ENCODE measurements at regions not wholly inside any gene's neighbourhood (a gene's known extent, or its start where the extent isn't known, plus 50 kb on each side); places are given as distances from the start of the nearest gene placed in this dataset.
A peak's percentile ranks its signal among the peaks of the same experiment; 100 is the strongest.

DNA sequence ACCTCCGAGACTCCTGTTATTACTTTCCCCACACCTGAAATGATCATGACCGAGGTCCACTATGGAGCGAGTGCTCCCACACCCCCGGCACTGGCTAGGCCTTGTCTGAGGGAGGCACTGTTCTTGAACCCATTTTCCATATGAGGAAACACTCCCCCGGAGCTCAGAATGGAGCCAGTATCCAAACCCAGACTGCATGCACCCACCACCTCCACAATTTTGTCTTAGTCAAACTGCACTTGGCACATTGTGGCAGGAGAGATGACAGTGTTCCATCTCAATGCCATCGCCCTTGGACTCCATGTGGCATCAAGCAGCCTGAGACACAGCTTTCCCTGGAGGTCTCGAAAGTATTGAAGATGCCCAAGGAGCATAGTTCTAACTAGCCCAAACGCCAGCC lies 154.1 kb downstream of the NUP210 start:
- Mint-ChIP-seq H3K4me1 (peaks cover 7 to 24% (median 14%) of the 10 kb centered on the region in 3 donors), H3K4me3 (no peak overlapping the region), H3K27me3 (peaks cover 9 to 34% (median 27%) of the 10 kb centered on the region in 3 donors), H3K27ac (no peak overlapping the region), H3K9me3 (peaks cover 0 to 6% (median 3%) of the 10 kb centered on the region in 7 donors), H3K36me3 (peaks cover 0 to 21% of the 10 kb centered on the region in 2 donors)
- ATAC-seq (ENCODE audit: low read depth in 2 of 2), result no peak
- DNase-seq, result no peak

GRCh38 chr3:13265507-13265906 lies 154.6 kb downstream of the NUP210 start:
- DNase-seq (no peak), ATAC-seq (ENCODE audit: low read depth in 2 of 2) (no peak)
- H3K27me3 Mint-ChIP-seq, result peaks cover 9 to 37% (median 27%) of the 10 kb centered on the region in 3 donors
- H3K4me1 Mint-ChIP-seq, result peaks cover 7 to 24% (median 14%) of the 10 kb centered on the region in 3 donors
- no peak overlapping the region for H3K4me3 Mint-ChIP-seq
- H3K36me3 Mint-ChIP-seq, result peaks cover 0 to 21% of the 10 kb centered on the region in 2 donors
- peaks cover 0 to 6% (median 3%) of the 10 kb centered on the region in 7 donors for H3K9me3 Mint-ChIP-seq
- no peak overlapping the region for H3K27ac Mint-ChIP-seq

GRCh38 chr3:13265016-13265415 lies 155.1 kb downstream of the NUP210 start:
- no peak for ATAC-seq (ENCODE audit: low read depth in 2 of 2)
- Mint-ChIP-seq H3K9me3 (peaks cover 0 to 6% (median 3%) of the 10 kb centered on the region in 7 donors), H3K36me3 (peaks cover 0 to 21% of the 10 kb centered on the region in 2 donors), H3K4me1 (peaks cover 7 to 24% (median 14%) of the 10 kb centered on the region in 3 donors), H3K27ac (peak overlapping the region in 1 of 6 donors; percentile 75), H3K4me3 (no peak overlapping the region), H3K27me3 (peaks cover 14 to 42% (median 27%) of the 10 kb centered on the region in 3 donors)
- no peak for DNase-seq

DNA sequence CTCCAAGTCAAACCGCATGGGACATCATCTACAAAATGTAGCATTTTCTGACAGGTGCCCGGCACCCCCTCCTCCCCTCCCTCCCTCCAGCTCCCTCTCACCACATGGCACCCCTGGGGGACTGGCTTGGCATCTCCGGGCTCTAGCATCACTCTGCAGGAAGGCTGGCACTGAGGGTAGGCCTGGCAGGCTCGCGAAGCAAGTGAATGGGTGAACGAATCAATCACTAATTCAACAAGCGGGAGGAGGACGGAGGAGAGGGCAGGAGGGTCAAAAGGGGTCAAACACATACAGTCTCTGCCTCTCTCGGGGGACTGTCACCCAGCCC lies 155.7 kb downstream of the NUP210 start:
- H3K36me3 Mint-ChIP-seq, result peaks cover 0 to 17% of the 10 kb centered on the region in 2 donors
- ATAC-seq (ENCODE audit: low read depth in 2 of 2), result no peak
- peaks cover 7 to 24% (median 14%) of the 10 kb centered on the region in 3 donors for H3K4me1 Mint-ChIP-seq
- DNase-seq, result no peak
- H3K4me3 Mint-ChIP-seq, result peak overlapping the region in 1 of 8 donors; percentile 43
- H3K27me3 Mint-ChIP-seq, result peaks cover 14 to 47% (median 27%) of the 10 kb centered on the region in 3 donors
- H3K27ac Mint-ChIP-seq, result no peak overlapping the region
- peaks cover 0 to 6% (median 3%) of the 10 kb centered on the region in 7 donors for H3K9me3 Mint-ChIP-seq

DNA sequence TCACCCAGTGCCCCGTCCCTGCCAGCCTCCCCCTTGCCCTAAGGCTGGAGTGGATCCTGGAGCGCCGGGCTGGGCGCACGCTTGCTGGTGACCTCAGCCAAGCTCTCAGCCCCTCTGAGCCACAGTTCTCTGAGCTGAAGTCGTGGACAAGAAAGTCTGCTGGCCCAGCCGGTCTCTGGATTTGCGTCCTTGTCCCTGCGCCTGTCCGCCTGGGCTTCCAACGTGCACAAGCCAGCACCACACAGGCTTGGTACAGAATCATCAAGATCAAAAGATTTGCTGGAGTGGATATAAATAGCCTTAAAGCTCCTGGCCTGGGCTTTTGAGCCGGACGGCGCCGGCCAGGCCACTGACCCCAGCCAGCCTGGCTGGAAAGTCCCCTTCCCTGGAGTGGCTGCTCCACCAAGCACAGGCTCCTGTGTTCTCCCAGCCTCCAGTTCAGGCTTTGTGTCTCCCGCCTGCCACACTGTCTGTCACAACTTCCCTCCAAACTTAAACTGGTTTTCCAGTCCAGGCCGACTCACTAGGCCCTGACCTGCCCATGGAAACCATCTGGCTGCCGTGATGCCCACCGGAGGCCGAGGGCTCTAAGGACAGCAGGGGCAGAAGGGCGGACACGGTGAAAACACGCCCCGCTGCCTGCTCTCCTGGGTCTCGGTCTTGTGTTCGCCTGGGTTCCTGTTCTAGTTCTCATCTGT lies 156.2 kb downstream of the NUP210 start:
- Mint-ChIP-seq H3K27ac (peak overlapping the region in 1 of 6 donors; percentile 6), H3K27me3 (peaks cover 14 to 45% (median 30%) of the 10 kb centered on the region in 3 donors), H3K4me3 (peak overlapping the region in 2 of 8 donors; percentile 37 to 43), H3K9me3 (peaks cover 0 to 5% (median 3%) of the 10 kb centered on the region in 7 donors), H3K36me3 (peaks cover 0 to 13% of the 10 kb centered on the region in 2 donors), H3K4me1 (peaks cover 7 to 24% (median 14%) of the 10 kb centered on the region in 3 donors)
- ATAC-seq (ENCODE audit: low read depth in 2 of 2), result no peak
- DNase-seq, result no peak

GRCh38 chr3:13262493-13263211 lies 157.5 kb downstream of the NUP210 start:
- Mint-ChIP-seq H3K27me3 (peaks cover 9 to 35% (median 34%) of the 10 kb centered on the region in 3 donors), H3K4me3 (peak overlapping the region in 3 of 8 donors; percentile 10 to 56 (median 45)), H3K4me1 (peaks cover 7 to 24% (median 14%) of the 10 kb centered on the region in 3 donors), H3K9me3 (peaks cover 0 to 4% (median 3%) of the 10 kb centered on the region in 7 donors), H3K27ac (peak overlapping the region in 3 of 6 donors; percentile 16 to 86 (median 43)), H3K36me3 (peaks cover 0 to 13% of the 10 kb centered on the region in 2 donors)
- peak in 1 of 2 donors; percentile 41 for ATAC-seq (ENCODE audit: low read depth in 2 of 2)
- DNase-seq, result no peak

DNA sequence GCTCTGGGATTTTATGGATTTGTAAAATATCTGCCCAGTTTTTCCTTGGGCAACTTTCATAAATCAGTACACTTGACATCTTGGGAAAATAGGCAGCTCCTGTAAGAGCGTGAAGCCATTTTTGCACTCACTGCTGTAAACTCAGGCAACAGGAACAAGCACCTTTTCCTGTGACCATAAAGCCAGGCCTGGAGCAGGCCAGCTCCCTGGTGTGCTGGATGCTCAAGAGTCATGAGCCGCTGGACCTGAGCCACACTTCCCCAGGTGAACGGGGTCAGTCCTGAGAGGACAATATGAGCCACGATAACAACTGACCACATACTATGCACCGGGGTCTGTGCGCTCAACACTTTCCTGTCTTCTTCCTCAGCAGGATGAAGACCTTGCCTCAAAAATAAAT lies 158.2 kb downstream of the NUP210 start:
- Mint-ChIP-seq H3K4me3 (no peak overlapping the region), H3K9me3 (peaks cover 0 to 4% (median 2%) of the 10 kb centered on the region in 7 donors), H3K27ac (peak overlapping the region in 1 of 6 donors; percentile 27), H3K27me3 (peaks cover 12 to 42% (median 41%) of the 10 kb centered on the region in 3 donors), H3K36me3 (peaks cover 0 to 13% of the 10 kb centered on the region in 2 donors), H3K4me1 (peaks cover 7 to 24% (median 14%) of the 10 kb centered on the region in 3 donors)
- DNase-seq, result no peak
- no peak for ATAC-seq (ENCODE audit: low read depth in 2 of 2)

GRCh38 chr3:13261104-13261830 lies 158.9 kb downstream of the NUP210 start:
- H3K9me3 Mint-ChIP-seq, result peaks cover 0 to 4% (median 0%) of the 10 kb centered on the region in 7 donors
- no peak overlapping the region for H3K4me3 Mint-ChIP-seq

DNA sequence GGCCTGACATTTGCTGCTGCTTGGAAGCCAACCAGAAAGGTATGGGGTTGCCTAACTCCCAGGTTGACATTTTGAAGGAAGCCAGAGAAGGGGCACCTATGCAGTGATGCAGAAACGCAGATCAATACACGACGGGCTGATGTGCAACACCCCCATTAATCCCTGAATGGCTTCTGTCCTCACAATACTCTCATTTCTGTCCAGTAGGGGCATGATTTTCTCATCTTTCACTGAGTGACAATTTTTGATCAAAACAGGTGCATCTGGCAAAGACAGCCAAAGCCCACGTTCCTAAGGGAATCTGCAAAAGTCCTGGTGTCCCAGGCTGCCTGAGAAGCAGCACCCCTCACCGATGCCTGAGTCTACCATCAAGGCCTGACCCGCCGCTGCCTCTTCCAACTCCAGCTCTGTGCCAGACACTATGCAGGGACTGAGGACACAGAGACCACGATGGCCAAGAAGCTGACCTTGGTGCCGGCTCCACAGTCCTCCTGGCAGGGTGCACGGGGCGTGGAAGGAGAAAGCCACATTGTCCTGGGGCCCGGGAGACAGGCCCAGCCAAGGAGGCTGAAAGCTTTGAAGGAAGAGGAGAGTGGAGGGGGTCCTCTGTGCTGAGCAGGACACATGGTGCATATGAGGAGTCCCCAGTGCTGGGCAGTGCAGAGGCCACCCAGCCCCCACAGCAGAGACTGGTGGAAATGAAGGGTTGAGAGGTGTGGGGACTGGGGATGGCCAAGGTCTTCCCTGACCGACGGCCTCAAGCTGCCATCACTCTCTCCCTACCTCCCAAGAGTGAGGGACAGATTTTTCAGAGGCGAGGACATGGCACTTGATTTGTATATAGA lies 159.6 kb downstream of the NUP210 start:
- H3K27ac Mint-ChIP-seq, result peak overlapping the region in 1 of 6 donors; percentile 66
- H3K4me1 Mint-ChIP-seq, result peaks cover 7 to 24% (median 10%) of the 10 kb centered on the region in 3 donors

More at GRCh38 chr3:13261104-13261830, 158.9 kb downstream of the NUP210 start:
- H3K36me3 Mint-ChIP-seq, result peaks cover 0 to 13% of the 10 kb centered on the region in 2 donors
- H3K4me1 Mint-ChIP-seq, result peaks cover 7 to 24% (median 14%) of the 10 kb centered on the region in 3 donors
- peak overlapping the region in 2 of 6 donors; percentile 27 to 82 for H3K27ac Mint-ChIP-seq
- no peak for DNase-seq
- H3K27me3 Mint-ChIP-seq, result peaks cover 13 to 47% (median 46%) of the 10 kb centered on the region in 3 donors
- no peak for ATAC-seq (ENCODE audit: low read depth in 2 of 2)

DNA sequence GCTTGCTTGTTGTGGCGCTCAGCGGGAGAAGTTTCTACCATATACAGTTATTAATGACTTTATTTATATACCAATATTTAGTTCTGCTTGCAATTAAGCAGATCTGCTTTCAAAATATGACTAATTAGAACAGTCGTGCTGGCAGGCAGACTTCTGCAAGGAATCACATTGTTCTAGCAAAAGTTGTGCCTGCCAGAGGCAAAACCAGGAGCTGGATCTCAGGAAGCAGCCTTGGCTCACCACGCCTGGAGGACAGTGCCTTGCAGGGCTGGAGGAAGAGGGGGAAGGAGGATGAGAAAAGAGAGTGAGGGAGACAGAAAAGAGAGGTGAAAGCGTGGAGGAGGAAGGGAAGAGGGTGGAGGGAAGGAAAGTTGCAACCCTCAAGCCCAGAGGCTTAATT lies 160.3 kb downstream of the NUP210 start:
- no peak for DNase-seq
- Mint-ChIP-seq H3K9me3 (no peaks in the 10 kb centered on the region), H3K4me1 (peaks cover 7 to 23% (median 10%) of the 10 kb centered on the region in 3 donors), H3K4me3 (no peak overlapping the region), H3K36me3 (no peaks in the 10 kb centered on the region), H3K27me3 (peaks cover 16 to 41% (median 35%) of the 10 kb centered on the region in 3 donors), H3K27ac (no peak overlapping the region)
- ATAC-seq (ENCODE audit: low read depth in 2 of 2), result no peak

More for the DNA sequence above, 159.6 kb downstream of the NUP210 start:
- ATAC-seq (ENCODE audit: low read depth in 2 of 2), result no peak
- DNase-seq, result no peak
- no peak overlapping the region for H3K4me3 Mint-ChIP-seq
- peaks cover 0 to 6% of the 10 kb centered on the region in 2 donors for H3K36me3 Mint-ChIP-seq
- H3K27me3 Mint-ChIP-seq, result peaks cover 14 to 41% (median 40%) of the 10 kb centered on the region in 3 donors
- H3K9me3 Mint-ChIP-seq, result peaks cover 0 to 3% (median 0%) of the 10 kb centered on the region in 7 donors

- H3K4me3 Mint-ChIP-seq, result no peak overlapping the region
- no peaks in the 10 kb centered on the region for H3K9me3 Mint-ChIP-seq
Observed at GRCh38 chr3:13258986-13259514, 161.1 kb downstream of the NUP210 start.

GRCh38 chr3:13258280-13258679 lies 161.8 kb downstream of the NUP210 start:
- ATAC-seq (ENCODE audit: low read depth in 2 of 2), result no peak
- Mint-ChIP-seq H3K27ac (peak overlapping the region in 1 of 6 donors; percentile 14), H3K4me3 (no peak overlapping the region)

More at GRCh38 chr3:13258986-13259514, 161.1 kb downstream of the NUP210 start:
- no peak for DNase-seq
- Mint-ChIP-seq H3K27me3 (peaks cover 13 to 44% (median 31%) of the 10 kb centered on the region in 3 donors), H3K4me1 (peaks cover 7 to 19% (median 10%) of the 10 kb centered on the region in 3 donors), H3K27ac (no peak overlapping the region), H3K36me3 (no peaks in the 10 kb centered on the region)
- ATAC-seq (ENCODE audit: low read depth in 2 of 2), result no peak

More at GRCh38 chr3:13258280-13258679, 161.8 kb downstream of the NUP210 start:
- Mint-ChIP-seq H3K36me3 (no peaks in the 10 kb centered on the region), H3K27me3 (peaks cover 14 to 46% (median 35%) of the 10 kb centered on the region in 3 donors), H3K4me1 (peaks cover 7 to 18% (median 10%) of the 10 kb centered on the region in 3 donors), H3K9me3 (no peaks in the 10 kb centered on the region)
- DNase-seq, result no peak

Data from naive B cell (primary cell).